ENCODE measurements at regions not wholly inside any gene's neighbourhood (a gene's known extent, or its start where the extent isn't known, plus 50 kb on each side); places are given as distances from the start of the nearest gene placed in this dataset.

DNA sequence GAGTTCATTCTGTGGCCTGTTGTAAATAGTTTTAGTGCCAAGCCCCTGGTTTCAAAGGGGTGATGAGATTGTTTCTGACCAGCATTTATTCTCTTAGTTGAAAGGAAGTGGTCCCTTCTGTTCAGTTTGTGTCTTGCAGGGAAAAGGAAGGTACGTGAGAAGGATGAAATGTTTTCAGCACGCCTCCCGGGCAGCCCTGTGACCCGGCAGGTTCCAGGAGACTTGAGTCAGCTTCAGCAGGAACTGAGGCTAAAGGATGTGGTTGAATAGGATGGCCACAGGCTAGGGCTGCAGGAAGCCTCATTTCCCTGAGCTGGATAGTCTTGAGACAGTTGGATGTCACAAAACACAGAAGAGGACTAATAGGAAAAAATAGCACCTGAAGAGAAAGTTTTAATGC, 132.4 kb upstream of the SYNDIG1 start:
- Histone ChIP-seq H3K27me3 (no peaks in the 10 kb centered on the region), H3K9me3 (no peaks in the 10 kb centered on the region), H3K4me1 (no peaks in the 10 kb centered on the region), H3K4me3 (no peak overlapping the region), H3K27ac (no peak overlapping the region), H3K36me3 (no peaks in the 10 kb centered on the region)
- no peak for DNase-seq
- TF ChIP-seq, protein P1, sequence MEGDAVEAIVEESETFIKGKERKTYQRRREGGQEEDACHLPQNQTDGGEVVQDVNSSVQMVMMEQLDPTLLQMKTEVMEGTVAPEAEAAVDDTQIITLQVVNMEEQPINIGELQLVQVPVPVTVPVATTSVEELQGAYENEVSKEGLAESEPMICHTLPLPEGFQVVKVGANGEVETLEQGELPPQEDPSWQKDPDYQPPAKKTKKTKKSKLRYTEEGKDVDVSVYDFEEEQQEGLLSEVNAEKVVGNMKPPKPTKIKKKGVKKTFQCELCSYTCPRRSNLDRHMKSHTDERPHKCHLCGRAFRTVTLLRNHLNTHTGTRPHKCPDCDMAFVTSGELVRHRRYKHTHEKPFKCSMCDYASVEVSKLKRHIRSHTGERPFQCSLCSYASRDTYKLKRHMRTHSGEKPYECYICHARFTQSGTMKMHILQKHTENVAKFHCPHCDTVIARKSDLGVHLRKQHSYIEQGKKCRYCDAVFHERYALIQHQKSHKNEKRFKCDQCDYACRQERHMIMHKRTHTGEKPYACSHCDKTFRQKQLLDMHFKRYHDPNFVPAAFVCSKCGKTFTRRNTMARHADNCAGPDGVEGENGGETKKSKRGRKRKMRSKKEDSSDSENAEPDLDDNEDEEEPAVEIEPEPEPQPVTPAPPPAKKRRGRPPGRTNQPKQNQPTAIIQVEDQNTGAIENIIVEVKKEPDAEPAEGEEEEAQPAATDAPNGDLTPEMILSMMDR (IDR thresholded peaks at IDR 0.05): no peak
- TF ChIP-seq POLR2A (IDR thresholded peaks at IDR 0.05) (no peak), POLR2AphosphoS5 (IDR thresholded peaks at IDR 0.05) (no peak), EP300 (IDR thresholded peaks at IDR 0.05) (no peak)
- intact Hi-C loops (cut with DNase I): no loop called here
- 27 to 53% methylated on average over 4 of the region's 4 CpGs for WGBS, 2 donors

DNA sequence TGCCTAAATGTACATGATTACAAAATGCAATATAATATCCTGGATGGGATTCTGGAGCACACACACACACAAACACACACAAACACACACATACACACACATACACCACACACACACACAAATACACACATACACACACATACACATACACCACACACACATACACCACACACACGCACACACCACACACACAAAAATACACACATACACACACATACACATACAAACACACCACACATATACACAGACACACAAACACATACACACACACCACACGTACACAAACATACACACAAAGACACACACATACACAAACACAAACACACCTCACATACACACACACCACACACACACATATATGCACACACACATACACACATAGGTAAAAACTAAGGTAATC, 134.6 kb upstream of the SYNDIG1 start:
- H3K27me3 ChIP-seq: no peaks in the 10 kb centered on the region
- no peak overlapping the region for H3K4me3 ChIP-seq
- no peaks in the 10 kb centered on the region for H3K4me1 ChIP-seq
- no peak overlapping the region for H3K27ac ChIP-seq
- DNase-seq: no peak
- TF ChIP-seq, protein P1 (IDR thresholded peaks at IDR 0.05): no peak
- TF ChIP-seq EP300 (IDR thresholded peaks at IDR 0.05) (no peak), POLR2AphosphoS5 (IDR thresholded peaks at IDR 0.05) (no peak), POLR2A (IDR thresholded peaks at IDR 0.05) (no peak)
- WGBS, 2 donors: 80 to 92% methylated on average over 2 of the region's 2 CpGs
- H3K9me3 ChIP-seq: no peaks in the 10 kb centered on the region
- H3K36me3 ChIP-seq: no peaks in the 10 kb centered on the region
- intact Hi-C loops (cut with DNase I): no loop called here

DNA sequence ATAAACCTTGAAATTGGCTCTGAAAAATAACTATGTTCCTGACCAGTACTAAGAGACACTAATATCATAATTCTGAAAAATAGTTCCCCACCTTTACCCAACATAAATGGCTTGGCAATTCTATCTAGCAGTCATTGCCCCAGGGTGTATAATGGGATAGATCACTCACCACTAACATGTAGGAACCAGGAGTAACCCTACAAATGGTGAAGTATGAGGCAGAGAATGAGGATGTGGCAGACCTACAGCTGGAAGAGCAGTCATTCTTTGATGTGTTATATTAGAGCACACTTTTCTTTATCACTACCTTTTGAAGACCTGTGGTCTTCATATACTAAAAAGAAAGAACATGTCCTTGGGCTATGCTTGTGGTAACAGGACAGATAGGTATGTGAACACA, 136.5 kb upstream of the SYNDIG1 start:
- Histone ChIP-seq H3K9me3 (no peaks in the 10 kb centered on the region), H3K4me1 (no peaks in the 10 kb centered on the region), H3K27ac (no peak overlapping the region), H3K4me3 (no peak overlapping the region), H3K36me3 (no peaks in the 10 kb centered on the region), H3K27me3 (no peaks in the 10 kb centered on the region)
- DNase-seq: no peak
- TF ChIP-seq POLR2A (IDR thresholded peaks at IDR 0.05): no peak
- TF ChIP-seq, protein P1 (IDR thresholded peaks at IDR 0.05): no peak
- TF ChIP-seq EP300 (IDR thresholded peaks at IDR 0.05): no peak
- intact Hi-C loops (cut with DNase I): no loop called here

DNA sequence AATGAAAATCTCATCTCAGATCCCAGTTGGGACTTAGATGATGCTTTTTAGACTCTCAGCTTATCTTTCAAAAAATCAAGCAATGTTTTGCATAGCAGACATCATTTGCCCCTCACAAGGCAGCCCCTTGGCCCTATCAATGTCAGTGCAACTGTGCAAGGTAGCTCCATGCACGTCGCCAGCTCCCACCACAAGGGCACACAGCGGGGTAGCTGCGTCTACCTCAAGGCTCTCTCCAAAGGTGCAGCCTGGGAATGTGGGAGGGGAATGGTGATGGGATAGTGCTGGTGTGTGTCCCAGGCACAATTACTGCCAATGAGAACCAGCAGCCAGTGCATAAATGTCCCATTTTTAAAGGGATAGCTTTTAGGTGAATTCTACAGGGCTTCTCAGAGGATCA, 137.5 kb upstream of the SYNDIG1 start:
- Histone ChIP-seq H3K27me3 (no peaks in the 10 kb centered on the region), H3K4me3 (no peak overlapping the region), H3K9me3 (no peaks in the 10 kb centered on the region), H3K27ac (no peak overlapping the region), H3K36me3 (no peaks in the 10 kb centered on the region), H3K4me1 (no peaks in the 10 kb centered on the region)
- no peak for DNase-seq
- 91 to 93% methylated on average over 4 of the region's 4 CpGs for WGBS, 2 donors
- TF ChIP-seq POLR2AphosphoS5 (IDR thresholded peaks at IDR 0.05): no peak
- no peak for TF ChIP-seq EP300 (IDR thresholded peaks at IDR 0.05)
- TF ChIP-seq, protein P1 (IDR thresholded peaks at IDR 0.05): no peak
- no peak for TF ChIP-seq POLR2A (IDR thresholded peaks at IDR 0.05)
- intact Hi-C loops (cut with DNase I): no loop called here

DNA sequence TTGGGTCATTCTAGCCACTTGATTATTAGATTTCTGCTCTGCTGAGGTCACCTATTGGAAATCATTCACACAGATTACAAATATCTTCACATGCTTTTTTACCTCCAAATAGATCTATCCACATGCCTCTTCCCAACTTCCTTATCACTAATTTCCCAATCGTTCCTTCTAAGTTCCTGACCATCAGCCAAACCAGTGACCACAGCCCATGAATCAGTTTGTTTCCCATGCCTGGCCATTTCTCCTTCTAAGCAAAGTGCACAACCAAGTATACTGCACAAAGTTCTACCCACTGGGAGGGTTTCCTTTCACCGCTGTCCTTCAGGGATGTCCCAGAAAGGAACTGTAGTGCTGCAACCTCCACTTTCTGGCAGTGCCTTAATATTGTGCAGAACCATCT, 140.5 kb upstream of the SYNDIG1 start:
- intact Hi-C loops (cut with DNase I): no loop called here
- Histone ChIP-seq H3K9me3 (no peaks in the 10 kb centered on the region), H3K4me1 (no peaks in the 10 kb centered on the region), H3K4me3 (no peak overlapping the region), H3K27me3 (no peaks in the 10 kb centered on the region), H3K36me3 (no peaks in the 10 kb centered on the region), H3K27ac (no peak overlapping the region)
- DNase-seq: no peak
- TF ChIP-seq, protein P1 (IDR thresholded peaks at IDR 0.05): no peak
- no peak for TF ChIP-seq EP300 (IDR thresholded peaks at IDR 0.05)
- no peak for TF ChIP-seq POLR2AphosphoS5 (IDR thresholded peaks at IDR 0.05)
- TF ChIP-seq POLR2A (IDR thresholded peaks at IDR 0.05): no peak
- WGBS, 2 donors: 84 to 92% methylated on average over 2 of the region's 2 CpGs

Data from sigmoid colon (tissue), 6 donors.